WERI-Rb-1 (cell line): ENCODE measurements at regions not wholly inside any gene's neighbourhood (a gene's known extent, or its start where the extent isn't known, plus 50 kb on each side); places are given as distances from the start of the nearest gene placed in this dataset.
"Not testable (repeated sequence)": the region's sequence is repeated elsewhere in the genome, so short reads cannot be mapped to it uniquely, and the experiment has no call there.

Experiments
- DNase-seq: peaks from one replicate; pipeline ENCODE4 v3.0.0-alpha.2; 2020
- H3K27ac ChIP-seq: fragments of 250-450 bp; sonication (Bioruptor Pico); 2 replicates; pipeline ENCODE4 v1.5.1; 2020; ENCODE audit warnings: mild to moderate bottlenecking, moderate library complexity
- H3K27me3 ChIP-seq: fragments of 250-450 bp; sonication (Bioruptor Pico); 2 replicates; pipeline ENCODE4 v1.5.1; 2021; ENCODE audit warnings: mild to moderate bottlenecking, low read depth, moderate library complexity; ENCODE audit not compliant: insufficient read depth, severe bottlenecking
- H3K36me3 ChIP-seq: fragments of 250-450 bp; sonication (Bioruptor Pico); 2 replicates; pipeline ENCODE4 v1.5.1; 2020; ENCODE audit warnings: mild to moderate bottlenecking, moderate library complexity
- H3K4me3 ChIP-seq: 2 replicates; pipeline ENCODE4 v1.5.1; 2011; ENCODE audit warnings: low read depth, mild to moderate bottlenecking, control low read depth, low read length
- H3K9me3 ChIP-seq: fragments of 250-450 bp; sonication (Bioruptor Pico); 2 replicates; pipeline ENCODE4 v1.5.1; 2021; ENCODE audit warnings: mild to moderate bottlenecking, moderate library complexity; ENCODE audit not compliant: severe bottlenecking
- CTCF ChIP-seq: IDR thresholded peaks from 2 replicates; pipeline ENCODE4 v1.5.1; 2011; ENCODE audit warnings: low read depth, mild to moderate bottlenecking, control low read depth, inconsistent platforms, low read length

GRCh38 chr7:149586646-149587645, 89.3 kb upstream of the ZNF746 start:
- no peak for DNase-seq
- H3K27ac ChIP-seq = no peak overlapping the region
- H3K27me3 ChIP-seq = no peaks in the 10 kb centered on the region
- TF ChIP-seq CTCF = no peak
- peaks cover 72% of the 10 kb centered on the region for H3K36me3 ChIP-seq
- peaks cover 3% of the 10 kb centered on the region for H3K9me3 ChIP-seq
- H3K4me3 ChIP-seq = no peak overlapping the region

GRCh38 chr7:149584530-149584929, 86.9 kb upstream of the ZNF746 start:
- DNase-seq = no peak
- Histone ChIP-seq H3K27me3 (no peaks in the 10 kb centered on the region), H3K27ac (no peak overlapping the region), H3K9me3 (peaks cover 16% of the 10 kb centered on the region), H3K4me3 (no peak overlapping the region), H3K36me3 (peaks cover 84% of the 10 kb centered on the region)
- no peak for TF ChIP-seq CTCF

- DNase-seq = no peak
- peaks cover 19% of the 10 kb centered on the region for H3K9me3 ChIP-seq
- H3K36me3 ChIP-seq = peaks cover 82% of the 10 kb centered on the region
- no peak overlapping the region for H3K27ac ChIP-seq
- TF ChIP-seq CTCF = no peak
- no peak overlapping the region for H3K4me3 ChIP-seq
- H3K27me3 ChIP-seq = no peaks in the 10 kb centered on the region
Measured at GRCh38 chr7:149584009-149584408, 86.4 kb upstream of the ZNF746 start.

GRCh38 chr7:149580328-149580727, 82.7 kb upstream of the ZNF746 start:
- no peak overlapping the region for H3K4me3 ChIP-seq

GRCh38 chr7:149579365-149579764, 81.8 kb upstream of the ZNF746 start:
- not testable (repeated sequence) for H3K27ac ChIP-seq, DNase-seq, H3K27me3 ChIP-seq, H3K4me3 ChIP-seq
- H3K9me3 ChIP-seq = peaks cover 26% of the 10 kb centered on the region
- H3K36me3 ChIP-seq = peaks cover 44% of the 10 kb centered on the region

More at GRCh38 chr7:149580328-149580727, 82.7 kb upstream of the ZNF746 start:
- peaks cover 26% of the 10 kb centered on the region for H3K9me3 ChIP-seq
- no peak for DNase-seq
- H3K27ac ChIP-seq = no peak overlapping the region
- peaks cover 49% of the 10 kb centered on the region for H3K36me3 ChIP-seq
- no peak for TF ChIP-seq CTCF
- H3K27me3 ChIP-seq = no peaks in the 10 kb centered on the region

GRCh38 chr7:149574428-149574827, 76.8 kb upstream of the ZNF746 start:
- H3K36me3 ChIP-seq, H3K27me3 ChIP-seq, H3K9me3 ChIP-seq, H3K27ac ChIP-seq, DNase-seq, H3K4me3 ChIP-seq: not testable (repeated sequence)
